ENCODE measurements at regions not wholly inside any gene's neighbourhood (a gene's known extent, or its start where the extent isn't known, plus 50 kb on each side); places are given as distances from the start of the nearest gene placed in this dataset.

DNA sequence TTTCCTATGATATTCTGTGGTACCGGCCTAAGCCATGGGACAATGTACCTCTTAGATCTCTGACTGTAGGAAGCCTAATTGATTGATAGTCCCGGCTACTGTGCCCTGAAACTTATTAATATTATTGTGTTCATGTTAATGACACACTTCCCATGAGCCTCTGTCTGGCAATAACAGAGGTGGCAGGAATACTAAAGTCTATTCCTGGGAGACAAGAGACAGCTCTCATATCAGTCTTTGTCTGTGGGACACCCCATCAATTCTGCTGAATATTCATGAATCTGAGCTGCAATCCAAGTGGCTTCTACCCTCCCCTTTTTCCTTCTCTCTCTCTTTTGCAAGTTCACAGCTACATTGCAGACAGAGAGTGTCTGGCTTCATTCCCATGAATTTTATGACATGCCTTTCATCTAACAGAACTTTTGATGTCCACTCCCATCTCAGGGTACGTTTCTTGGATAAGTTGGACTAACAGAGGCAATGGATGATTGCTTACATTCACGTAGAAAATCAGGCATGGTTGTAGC lies 907.5 kb downstream of the ZPLD1 start:
- no peak overlapping the region for H4K5ac ChIP-seq (ENCODE audit: insufficient read length, low read depth, low read length)

More for the DNA sequence above, 907.5 kb downstream of the ZPLD1 start:
- Histone ChIP-seq H2BK20ac (ENCODE audit: low read length) (no peak overlapping the region), H2AFZ (ENCODE audit: low read length) (peak overlapping the region; percentile 82), H2BK12ac (ENCODE audit: low read depth, low read length) (no peak overlapping the region), H2BK120ac (replicated peaks; ENCODE audit: low read depth, low read length) (no peak overlapping the region), H3K18ac (ENCODE audit: extremely low read depth, low read length) (no peak overlapping the region), H3K4me3 (ENCODE audit: extremely low read depth in 1 of 4, insufficient read depth in 2 of 4, low read depth in 3 of 4, low read length in 4 of 4) (no peak overlapping the region), H4K20me1 (replicated peaks in 1 of 2; ENCODE audit: control insufficient read depth in 1 of 2, insufficient read depth in 2 of 2, low read length in 2 of 2) (no peaks in the 10 kb centered on the region), H3K4ac (replicated peaks; ENCODE audit: insufficient read length, low read depth, low read length) (no peak overlapping the region), H3K56ac (replicated peaks; ENCODE audit: insufficient read length, low read depth, low read length) (no peak overlapping the region), H3K4me1 (replicated peaks in 1 of 4; ENCODE audit: control insufficient read depth in 3 of 4, insufficient read depth in 4 of 4, low read length in 3 of 4) (no peaks in the 10 kb centered on the region; a peak in 1 of 7 replicates), H3K27ac (ENCODE audit: low read depth, low read length) (no peak overlapping the region), H3K23me2 (ENCODE audit: low read depth, low read length) (no peaks in the 10 kb centered on the region), H4K91ac (replicated peaks; ENCODE audit: insufficient read length, low read length) (no peak overlapping the region), H3K9me3 (ENCODE audit: insufficient read depth in 2 of 2, low read depth in 1 of 2, low read length in 1 of 2) (no peaks in the 10 kb centered on the region), H2BK5ac (ENCODE audit: low read depth, low read length) (no peak overlapping the region), H2AK5ac (ENCODE audit: low read depth, low read length) (no peak overlapping the region), H3K23ac (ENCODE audit: insufficient read length) (no peak overlapping the region), H3K36me3 (ENCODE audit: control insufficient read depth in 2 of 4, insufficient read depth in 4 of 4, low read length in 3 of 4) (no peaks in the 10 kb centered on the region), H3K14ac (ENCODE audit: insufficient read length) (no peak overlapping the region), H3K79me2 (ENCODE audit: control insufficient read depth in 1 of 2, insufficient read depth in 2 of 2, low read length in 2 of 2) (no peaks in the 10 kb centered on the region), H3K27me3 (replicated peaks in 1 of 4; ENCODE audit: control insufficient read depth in 3 of 4, extremely low read depth in 1 of 4, insufficient read depth in 3 of 4, low read length in 3 of 4) (no peaks in the 10 kb centered on the region), H4K8ac (ENCODE audit: extremely low read depth, insufficient read depth, low read length) (no peak overlapping the region), H3K9ac (replicated peaks in 1 of 4; ENCODE audit: extremely low read depth in 1 of 4, low read depth in 3 of 4, low read length in 3 of 4) (no peak overlapping the region), H2BK15ac (ENCODE audit: low read length) (no peak overlapping the region), H3K79me1 (ENCODE audit: low read depth, low read length) (no peaks in the 10 kb centered on the region), H3K4me2 (ENCODE audit: insufficient read depth in 1 of 2, low read depth in 2 of 2, low read length in 2 of 2) (no peak overlapping the region)
- no peak for TF ChIP-seq SRF (IDR thresholded peaks at IDR 0.05; ENCODE audit: low read depth, low read length)
- TF ChIP-seq BACH1 (IDR thresholded peaks at IDR 0.05; ENCODE audit: low read length), result no peak
- TF ChIP-seq GTF2F1 (IDR thresholded peaks at IDR 0.05; ENCODE audit: borderline replicate concordance, low read depth, low read length), result no peak
- TF ChIP-seq SP1 (IDR thresholded peaks at IDR 0.05; ENCODE audit: low read depth, low read length), result no peak
- no peak for TF ChIP-seq EZH2 (IDR thresholded peaks at IDR 0.05; ENCODE audit: low read depth, low read length, severe bottlenecking)
- TF ChIP-seq POU5F1 (IDR thresholded peaks at IDR 0.05; ENCODE audit: low read depth, low read length), result no peak
- TF ChIP-seq TAF1 (IDR thresholded peaks at IDR 0.05; ENCODE audit: low read depth, low read length), result no peak
- no peak for TF ChIP-seq SUZ12 (IDR thresholded peaks at IDR 0.05; ENCODE audit: low read length)
- TF ChIP-seq CEBPB (IDR thresholded peaks at IDR 0.05; ENCODE audit: low read depth, low read length), result no peak
- ChIA-PET CTCF (ENCODE audit: partially characterized antibody) (no interaction called here), POLR2A (ENCODE audit: partially characterized antibody) (no interaction called here)
- WGBS, 2 experiments (ENCODE audit: extremely low coverage in 1 of 2, insufficient coverage in 1 of 2, insufficient read length in 1 of 2, insufficient replicate concordance in 2 of 2, low coverage in 1 of 2, low lambda C conversion rate in 2 of 2, missing lambda C conversion rate in 1 of 2), result 91% methylated on average over 4 of the region's 4 CpGs; no CpG with 5 or more reads in 1 of the 2 experiments
- FAIRE-seq (no peak), DNase-seq (ENCODE audit: low read depth in 1 of 2, low spot score in 2 of 2) (no peak)
